ENCODE measurements at regions not wholly inside any gene's neighbourhood (a gene's known extent, or its start where the extent isn't known, plus 50 kb on each side); places are given as distances from the start of the nearest gene placed in this dataset.
A peak's percentile ranks its signal among the peaks of the same experiment; 100 is the strongest.

DNA sequence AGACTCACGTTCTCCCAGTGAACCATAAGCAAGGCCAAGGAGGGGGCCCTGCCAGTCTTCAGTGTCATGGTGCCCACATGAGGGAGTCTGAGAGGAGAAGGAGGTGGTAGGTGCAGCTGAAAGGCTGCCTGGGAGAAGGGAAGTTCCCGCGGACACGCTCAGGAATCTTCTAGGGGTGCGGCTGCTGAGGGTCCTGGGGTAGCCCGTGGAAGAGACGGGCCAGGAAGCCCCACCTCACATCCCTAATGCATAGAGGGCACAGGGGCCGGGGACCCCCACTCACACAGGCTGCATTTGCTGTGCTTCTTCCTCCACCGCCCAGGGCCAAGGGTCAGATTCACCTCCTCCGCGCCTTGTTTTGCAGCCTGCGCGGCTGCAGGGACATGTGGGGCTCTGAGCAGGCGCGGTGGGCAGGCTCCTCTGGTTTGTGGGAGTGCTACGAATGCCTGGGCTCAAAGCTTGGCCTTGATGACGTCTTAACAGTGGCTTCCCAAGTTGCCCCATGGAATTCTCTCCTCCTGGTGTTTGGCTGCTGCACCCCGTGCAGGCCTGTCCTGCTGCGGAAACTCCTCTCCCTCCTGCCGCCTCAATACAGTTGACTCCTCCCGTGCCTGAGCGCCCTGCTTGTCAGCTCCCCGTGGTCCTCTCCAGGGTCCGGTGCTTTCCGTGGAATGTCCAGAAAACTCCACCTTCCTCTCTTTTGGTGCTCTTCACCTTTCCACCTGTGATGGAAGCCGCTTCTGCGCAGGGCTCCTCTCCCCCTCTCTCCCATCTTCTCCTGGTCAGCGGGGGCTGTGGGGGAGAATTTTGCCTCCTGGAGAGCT lies 95.7 kb downstream of the VAPA start:
- no peak for TF ChIP-seq CTCF (conservative IDR thresholded peaks at IDR 0.05; ENCODE audit: low read depth, low read length)

GRCh38 chr18:10010611-10011015 lies 96.8 kb downstream of the VAPA start:
- no peak for TF ChIP-seq CTCF (conservative IDR thresholded peaks at IDR 0.05; ENCODE audit: low read depth, low read length)
- DNase-seq (ENCODE audit: low read depth) = peak; percentile 68
- H3K4me3 ChIP-seq (ENCODE audit: low read depth, low read length) = no peak overlapping the region

More for the DNA sequence above, 95.7 kb downstream of the VAPA start:
- DNase-seq (ENCODE audit: low read depth) = no peak
- no peak overlapping the region for H3K4me3 ChIP-seq (ENCODE audit: low read depth, low read length)

- no peak for DNase-seq (ENCODE audit: low read depth)
- no peak for TF ChIP-seq CTCF (conservative IDR thresholded peaks at IDR 0.05; ENCODE audit: low read depth, low read length)
- no peak overlapping the region for H3K4me3 ChIP-seq (ENCODE audit: low read depth, low read length)
These were observed 97.2 kb downstream of the VAPA start for GRCh38 chr18:10011061-10011460.

DNA sequence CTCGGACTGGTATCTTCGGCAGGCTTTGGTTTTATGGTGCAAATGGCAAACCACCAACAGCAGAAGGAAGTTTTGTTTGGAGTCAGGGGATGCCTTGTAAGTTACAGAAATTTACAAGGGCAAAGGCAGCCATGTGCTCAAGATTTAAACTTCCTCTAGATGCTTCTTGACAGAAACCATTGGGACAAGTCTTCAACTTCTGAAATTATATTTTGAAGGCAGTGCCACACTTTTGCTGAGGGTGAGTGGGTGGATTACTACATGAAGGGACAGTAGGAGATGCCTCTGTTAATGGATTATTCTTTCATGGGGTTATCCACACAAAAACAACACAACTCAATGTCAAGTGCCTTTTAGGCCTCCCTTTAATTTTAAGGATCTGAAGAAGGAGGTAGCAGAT lies 97.9 kb downstream of the VAPA start:
- DNase-seq (ENCODE audit: low read depth) = no peak
- H3K4me3 ChIP-seq (ENCODE audit: low read depth, low read length) = no peak overlapping the region
- TF ChIP-seq CTCF (conservative IDR thresholded peaks at IDR 0.05; ENCODE audit: low read depth, low read length) = no peak

GRCh38 chr18:10012526-10012925 lies 98.7 kb downstream of the VAPA start:
- TF ChIP-seq CTCF (conservative IDR thresholded peaks at IDR 0.05; ENCODE audit: low read depth, low read length) = no peak
- no peak for DNase-seq (ENCODE audit: low read depth)
- no peak overlapping the region for H3K4me3 ChIP-seq (ENCODE audit: low read depth, low read length)

GRCh38 chr18:10013621-10014543 lies 100.1 kb downstream of the VAPA start:
- DNase-seq (ENCODE audit: low read depth) = no peak
- H3K4me3 ChIP-seq (ENCODE audit: low read depth, low read length) = no peak overlapping the region
- no peak for TF ChIP-seq CTCF (conservative IDR thresholded peaks at IDR 0.05; ENCODE audit: low read depth, low read length)

Data from choroid plexus epithelial cell (primary cell).